GM12873 (cell line): ENCODE measurements at regions not wholly inside any gene's neighbourhood (a gene's known extent, or its start where the extent isn't known, plus 50 kb on each side); places are given as distances from the start of the nearest gene placed in this dataset.

ENCODE experiments used
- CTCF ChIP-seq: IDR thresholded peaks from 2 replicates; pipeline ENCODE4 v1.5.1; 2012; ENCODE audit warnings: low read depth, mild to moderate bottlenecking, moderate library complexity, low read length, control low read depth; ENCODE audit not compliant: insufficient read depth; ENCODE audit errors: missing control alignments

- TF ChIP-seq CTCF = no peak
Observed at GRCh38 chr22:48849963-48850657, 977.6 kb downstream of the BRD1 start.

- no peak for TF ChIP-seq CTCF
Observed at GRCh38 chr22:48849219-48849912, 978.3 kb downstream of the BRD1 start.

GRCh38 chr22:48846200-48846599, 981.5 kb downstream of the BRD1 start:
- TF ChIP-seq CTCF = no peak

- TF ChIP-seq CTCF = no peak
Observed at GRCh38 chr22:48845356-48845936, 982.2 kb downstream of the BRD1 start.

GRCh38 chr22:48844056-48844675, 983.5 kb downstream of the BRD1 start:
- TF ChIP-seq CTCF = no peak

GRCh38 chr22:48843640-48844039, 984.0 kb downstream of the BRD1 start:
- TF ChIP-seq CTCF = no peak

GRCh38 chr22:48842976-48843375, 984.7 kb downstream of the BRD1 start:
- TF ChIP-seq CTCF = no peak
